Colonic mucosa (tissue), 4 donors: ENCODE measurements at regions not wholly inside any gene's neighbourhood (a gene's known extent, or its start where the extent isn't known, plus 50 kb on each side); places are given as distances from the start of the nearest gene placed in this dataset.
"Not testable (repeated sequence)": the region's sequence is repeated elsewhere in the genome, so short reads cannot be mapped to it uniquely, and the experiment has no call there.

ENCODE experiments used
- DNase-seq: peaks from one replicate; pipeline ENCODE4 v3.0.0-alpha.2; 2020
- H3K27ac ChIP-seq: fragments of 200-600 bp; one replicate; pipeline ENCODE4 v1.8.0; 2021
- H3K27me3 ChIP-seq: fragments of 200-600 bp; one replicate; pipeline ENCODE4 v1.8.0; 2021
- H3K36me3 ChIP-seq: fragments of 200-600 bp; one replicate; pipeline ENCODE4 v1.8.0; 2021
- H3K4me1 ChIP-seq: fragments of 200-600 bp; one replicate; pipeline ENCODE4 v1.8.0; 2021; ENCODE audit warnings: mild to moderate bottlenecking
- H3K4me3 ChIP-seq: fragments of 200-600 bp; one replicate; pipeline ENCODE4 v1.8.0; 2021
- H3K9ac ChIP-seq, 2 donors: one replicate each; pipeline ENCODE4 v1.7.0; 2013; ENCODE audit warnings: control low read depth in 2 of 2, low read depth in 2 of 2, low read length in 2 of 2
- H3K9me3 ChIP-seq: fragments of 200-600 bp; one replicate; pipeline ENCODE4 v1.8.0; 2021
- CTCF ChIP-seq: fragments of 200-600 bp; IDR thresholded peaks from one replicate; pipeline ENCODE4 v1.8.0; 2022; ENCODE audit warnings: antibody characterized with exemption, mild to moderate bottlenecking
- intact Hi-C: fragments of 100-400 bp; cut with DNase I; formaldehyde crosslinking; loops from one replicate; pipeline ENCODE4 v1.14.1; 2022
- donor health status: healthy.
- donor health status: DM: no; HTN: no; CAD: no.
- donor health status: DM: no; HTN: no; CAD: no.

GRCh38 chr12:114815026-114815795 is 131.2 kb upstream of the TBX3 start:
- Histone ChIP-seq H3K9me3 (no peaks in the 10 kb centered on the region), H3K27ac (no peak overlapping the region), H3K4me1 (no peaks in the 10 kb centered on the region), H3K4me3 (no peak overlapping the region), H3K27me3 (no peaks in the 10 kb centered on the region), H3K9ac (no peak overlapping the region), H3K36me3 (no peaks in the 10 kb centered on the region)
- no peak for TF ChIP-seq CTCF
- intact Hi-C loops: no loop called here
- no peak for DNase-seq

GRCh38 chr12:114812858-114813761 is 129.1 kb upstream of the TBX3 start:
- Histone ChIP-seq H3K9ac (no peak overlapping the region), H3K4me1 (no peaks in the 10 kb centered on the region), H3K27ac (no peak overlapping the region), H3K36me3 (no peaks in the 10 kb centered on the region), H3K4me3 (no peak overlapping the region), H3K9me3 (no peaks in the 10 kb centered on the region), H3K27me3 (no peaks in the 10 kb centered on the region)
- intact Hi-C loops: no loop called here
- no peak for TF ChIP-seq CTCF
- no peak for DNase-seq

- no peak overlapping the region for H3K27ac ChIP-seq
- H3K9ac ChIP-seq: no peak overlapping the region
- H3K4me3 ChIP-seq: no peak overlapping the region
- no peak for TF ChIP-seq CTCF
- intact Hi-C loops: no loop called here
- H3K4me1 ChIP-seq: no peaks in the 10 kb centered on the region
- no peaks in the 10 kb centered on the region for H3K27me3 ChIP-seq
- DNase-seq: no peak
- H3K36me3 ChIP-seq: no peaks in the 10 kb centered on the region
- no peaks in the 10 kb centered on the region for H3K9me3 ChIP-seq
Observed at GRCh38 chr12:114812384-114812783, 128.4 kb upstream of the TBX3 start.

- intact Hi-C loops: no loop called here
- TF ChIP-seq CTCF: no peak
Observed at GRCh38 chr12:114809097-114809496, 125.1 kb upstream of the TBX3 start.

GRCh38 chr12:114801381-114801780 is 117.4 kb upstream of the TBX3 start:
- H3K36me3 ChIP-seq, H3K9me3 ChIP-seq, H3K27ac ChIP-seq, H3K4me1 ChIP-seq, DNase-seq, intact Hi-C loops, H3K27me3 ChIP-seq, H3K9ac ChIP-seq, H3K4me3 ChIP-seq: not testable (repeated sequence)

More at GRCh38 chr12:114809097-114809496, 125.1 kb upstream of the TBX3 start:
- Histone ChIP-seq H3K4me1 (no peaks in the 10 kb centered on the region), H3K36me3 (no peaks in the 10 kb centered on the region), H3K9ac (no peak overlapping the region), H3K27ac (no peak overlapping the region), H3K9me3 (no peaks in the 10 kb centered on the region), H3K4me3 (no peak overlapping the region), H3K27me3 (no peaks in the 10 kb centered on the region)
- no peak for DNase-seq

GRCh38 chr12:114800566-114800965 is 116.6 kb upstream of the TBX3 start:
- intact Hi-C loops, H3K4me1 ChIP-seq, H3K36me3 ChIP-seq, H3K9ac ChIP-seq, H3K9me3 ChIP-seq, H3K27ac ChIP-seq, H3K27me3 ChIP-seq, H3K4me3 ChIP-seq, DNase-seq: not testable (repeated sequence)
